ENCODE measurements at regions not wholly inside any gene's neighbourhood (a gene's known extent, or its start where the extent isn't known, plus 50 kb on each side); places are given as distances from the start of the nearest gene placed in this dataset.
"Not testable (repeated sequence)": the region's sequence is repeated elsewhere in the genome, so short reads cannot be mapped to it uniquely, and the experiment has no call there.

- Histone ChIP-seq H3K9me3 (ENCODE audit: control insufficient read depth, low read length) (no peaks in the 10 kb centered on the region), H3K4me1 (ENCODE audit: control insufficient read depth, insufficient read depth, low read length) (peaks cover 13% of the 10 kb centered on the region), H3K36me3 (ENCODE audit: control insufficient read depth, insufficient read depth, low read length) (no peaks in the 10 kb centered on the region), H3K4me3 (ENCODE audit: low read length) (no peak overlapping the region), H3K27me3 (ENCODE audit: control insufficient read depth, insufficient read depth, low read length) (no peaks in the 10 kb centered on the region), H3K9ac (ENCODE audit: low read length) (no peak overlapping the region)
Measured at GRCh38 chr21:31526040-31526439, 133.5 kb upstream of the SOD1 start.

GRCh38 chr21:31524140-31524539 lies 135.4 kb upstream of the SOD1 start:
- no peak overlapping the region for H3K9ac ChIP-seq (ENCODE audit: low read length)
- H3K9me3 ChIP-seq (ENCODE audit: control insufficient read depth, low read length), result no peaks in the 10 kb centered on the region
- no peaks in the 10 kb centered on the region for H3K36me3 ChIP-seq (ENCODE audit: control insufficient read depth, insufficient read depth, low read length)
- H3K4me1 ChIP-seq (ENCODE audit: control insufficient read depth, insufficient read depth, low read length), result no peaks in the 10 kb centered on the region
- no peaks in the 10 kb centered on the region for H3K27me3 ChIP-seq (ENCODE audit: control insufficient read depth, insufficient read depth, low read length)
- H3K4me3 ChIP-seq (ENCODE audit: low read length), result no peak overlapping the region

- Histone ChIP-seq H3K27me3 (ENCODE audit: control insufficient read depth, insufficient read depth, low read length) (no peaks in the 10 kb centered on the region), H3K36me3 (ENCODE audit: control insufficient read depth, insufficient read depth, low read length) (no peaks in the 10 kb centered on the region), H3K4me1 (ENCODE audit: control insufficient read depth, insufficient read depth, low read length) (no peaks in the 10 kb centered on the region), H3K9ac (ENCODE audit: low read length) (no peak overlapping the region), H3K4me3 (ENCODE audit: low read length) (no peak overlapping the region), H3K9me3 (ENCODE audit: control insufficient read depth, low read length) (no peaks in the 10 kb centered on the region)
Measured at GRCh38 chr21:31521515-31521914, 138.0 kb upstream of the SOD1 start.

- no peaks in the 10 kb centered on the region for H3K9me3 ChIP-seq (ENCODE audit: control insufficient read depth, low read length)
- no peaks in the 10 kb centered on the region for H3K36me3 ChIP-seq (ENCODE audit: control insufficient read depth, insufficient read depth, low read length)
- H3K4me1 ChIP-seq (ENCODE audit: control insufficient read depth, insufficient read depth, low read length), result no peaks in the 10 kb centered on the region
- H3K9ac ChIP-seq (ENCODE audit: low read length), result no peak overlapping the region
- H3K4me3 ChIP-seq (ENCODE audit: low read length), result no peak overlapping the region
- no peaks in the 10 kb centered on the region for H3K27me3 ChIP-seq (ENCODE audit: control insufficient read depth, insufficient read depth, low read length)
Measured at GRCh38 chr21:31520561-31521098, 138.9 kb upstream of the SOD1 start.

GRCh38 chr21:31518580-31518979 lies 140.9 kb upstream of the SOD1 start:
- Histone ChIP-seq H3K36me3 (ENCODE audit: control insufficient read depth, insufficient read depth, low read length) (no peaks in the 10 kb centered on the region), H3K9me3 (ENCODE audit: control insufficient read depth, low read length) (no peaks in the 10 kb centered on the region), H3K27me3 (ENCODE audit: control insufficient read depth, insufficient read depth, low read length) (no peaks in the 10 kb centered on the region), H3K4me3 (ENCODE audit: low read length) (no peak overlapping the region), H3K9ac (ENCODE audit: low read length) (no peak overlapping the region), H3K4me1 (ENCODE audit: control insufficient read depth, insufficient read depth, low read length) (no peaks in the 10 kb centered on the region)

DNA sequence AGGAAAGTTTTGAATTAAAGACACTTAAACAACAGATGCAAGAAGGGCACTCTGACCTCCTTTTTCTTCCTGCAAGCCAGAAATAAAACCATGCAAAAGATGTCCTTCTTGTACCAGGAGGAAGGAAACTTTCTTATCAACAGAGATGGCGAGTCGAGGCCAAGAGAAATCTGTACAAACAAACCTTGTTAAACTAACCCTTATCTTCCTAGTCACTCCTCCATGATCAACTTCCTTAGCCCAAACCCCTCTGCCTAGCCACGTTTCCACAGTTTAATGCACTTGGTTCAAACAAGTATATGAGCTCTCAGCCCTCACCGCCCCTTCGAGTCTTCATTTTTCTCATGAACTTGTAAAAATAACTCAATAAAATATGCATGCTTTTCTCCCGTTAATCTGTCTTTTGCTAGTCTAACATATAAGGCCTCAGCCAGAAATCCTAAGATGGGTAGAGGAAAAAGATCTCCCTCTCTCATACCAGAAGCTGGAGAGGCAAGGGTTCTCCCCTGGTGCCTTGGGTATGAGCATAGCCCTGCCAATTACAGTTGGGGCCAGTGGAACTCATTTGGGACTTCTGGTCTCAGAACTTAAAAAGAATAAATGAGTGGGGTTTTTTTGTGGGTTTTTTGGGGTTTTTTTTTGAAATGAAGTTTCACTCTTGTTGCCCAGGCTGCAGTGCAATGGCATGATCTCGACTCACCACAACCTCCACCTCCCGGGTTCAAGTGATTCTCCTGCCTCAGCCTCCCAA lies 141.7 kb upstream of the SOD1 start:
- no peaks in the 10 kb centered on the region for H3K9me3 ChIP-seq (ENCODE audit: control insufficient read depth, low read length)
- no peak overlapping the region for H3K4me3 ChIP-seq (ENCODE audit: low read length)
- H3K36me3 ChIP-seq (ENCODE audit: control insufficient read depth, insufficient read depth, low read length), result no peaks in the 10 kb centered on the region
- no peaks in the 10 kb centered on the region for H3K4me1 ChIP-seq (ENCODE audit: control insufficient read depth, insufficient read depth, low read length)
- no peak overlapping the region for H3K9ac ChIP-seq (ENCODE audit: low read length)
- no peaks in the 10 kb centered on the region for H3K27me3 ChIP-seq (ENCODE audit: control insufficient read depth, insufficient read depth, low read length)

DNA sequence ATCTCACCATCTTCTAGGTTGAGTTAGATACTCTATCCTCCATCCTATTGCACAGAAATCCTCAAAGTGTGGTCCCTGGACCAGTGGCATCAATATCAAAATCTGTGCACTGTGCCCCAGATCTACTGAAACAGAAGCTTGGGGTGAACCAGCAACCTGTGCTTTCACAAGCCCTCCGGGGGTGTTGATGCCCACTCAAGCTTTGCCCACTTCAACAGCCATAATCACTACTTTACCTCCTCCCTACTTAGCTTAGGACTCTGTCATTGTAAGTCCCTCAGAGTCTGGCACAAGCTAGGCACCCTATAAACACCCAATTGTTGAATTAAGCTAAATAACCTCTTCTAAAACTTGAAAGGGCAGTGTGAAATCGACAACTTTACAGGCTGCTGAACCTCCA lies 144.2 kb upstream of the SOD1 start:
- no peak overlapping the region for H3K4me3 ChIP-seq (ENCODE audit: low read length)
- H3K9ac ChIP-seq (ENCODE audit: low read length), result no peak overlapping the region
- H3K36me3 ChIP-seq (ENCODE audit: control insufficient read depth, insufficient read depth, low read length), result no peaks in the 10 kb centered on the region
- no peaks in the 10 kb centered on the region for H3K27me3 ChIP-seq (ENCODE audit: control insufficient read depth, insufficient read depth, low read length)
- no peaks in the 10 kb centered on the region for H3K4me1 ChIP-seq (ENCODE audit: control insufficient read depth, insufficient read depth, low read length)
- no peaks in the 10 kb centered on the region for H3K9me3 ChIP-seq (ENCODE audit: control insufficient read depth, low read length)

DNA sequence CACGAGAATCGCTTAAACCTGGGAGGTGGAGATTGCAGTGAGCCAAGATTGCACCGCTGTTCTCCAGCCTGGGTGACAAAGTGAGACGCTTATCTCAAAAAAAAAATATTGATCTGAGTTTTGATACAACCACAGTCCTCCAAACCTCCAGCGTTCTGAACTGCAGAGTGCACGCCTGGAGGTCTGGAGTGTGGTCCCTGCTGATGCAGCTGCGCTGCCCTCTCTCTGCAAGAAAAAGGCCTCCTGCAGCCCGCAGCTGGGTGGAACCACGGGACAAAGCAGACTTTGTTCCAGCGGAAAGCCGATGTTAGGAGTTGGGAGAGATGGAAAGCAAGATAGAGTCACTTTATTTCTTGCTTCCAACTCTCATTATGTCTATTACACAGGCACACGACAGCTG lies 144.9 kb upstream of the SOD1 start:
- Histone ChIP-seq H3K27me3 (ENCODE audit: control insufficient read depth, insufficient read depth, low read length) (no peaks in the 10 kb centered on the region), H3K4me1 (ENCODE audit: control insufficient read depth, insufficient read depth, low read length) (no peaks in the 10 kb centered on the region), H3K9me3 (ENCODE audit: control insufficient read depth, low read length) (no peaks in the 10 kb centered on the region), H3K4me3 (ENCODE audit: low read length) (no peak overlapping the region), H3K9ac (ENCODE audit: low read length) (no peak overlapping the region), H3K36me3 (ENCODE audit: control insufficient read depth, insufficient read depth, low read length) (no peaks in the 10 kb centered on the region)

GRCh38 chr21:31513541-31513940 lies 146.0 kb upstream of the SOD1 start:
- not testable (repeated sequence) for H3K4me1 ChIP-seq (ENCODE audit: control insufficient read depth, insufficient read depth, low read length); H3K9ac ChIP-seq (ENCODE audit: low read length); H3K27me3 ChIP-seq (ENCODE audit: control insufficient read depth, insufficient read depth, low read length); H3K36me3 ChIP-seq (ENCODE audit: control insufficient read depth, insufficient read depth, low read length); H3K9me3 ChIP-seq (ENCODE audit: control insufficient read depth, low read length); H3K4me3 ChIP-seq (ENCODE audit: low read length)

- not testable (repeated sequence) for H3K9me3 ChIP-seq (ENCODE audit: control insufficient read depth, low read length); H3K4me1 ChIP-seq (ENCODE audit: control insufficient read depth, insufficient read depth, low read length); H3K27me3 ChIP-seq (ENCODE audit: control insufficient read depth, insufficient read depth, low read length); H3K36me3 ChIP-seq (ENCODE audit: control insufficient read depth, insufficient read depth, low read length); H3K9ac ChIP-seq (ENCODE audit: low read length); H3K4me3 ChIP-seq (ENCODE audit: low read length)
Measured at GRCh38 chr21:31511999-31512398, 147.5 kb upstream of the SOD1 start.

GRCh38 chr21:31511258-31511657 lies 148.2 kb upstream of the SOD1 start:
- H3K36me3 ChIP-seq (ENCODE audit: control insufficient read depth, insufficient read depth, low read length), result no peaks in the 10 kb centered on the region
- no peaks in the 10 kb centered on the region for H3K9me3 ChIP-seq (ENCODE audit: control insufficient read depth, low read length)
- H3K4me3 ChIP-seq (ENCODE audit: low read length), result no peak overlapping the region
- H3K27me3 ChIP-seq (ENCODE audit: control insufficient read depth, insufficient read depth, low read length), result no peaks in the 10 kb centered on the region
- H3K4me1 ChIP-seq (ENCODE audit: control insufficient read depth, insufficient read depth, low read length), result no peaks in the 10 kb centered on the region
- H3K9ac ChIP-seq (ENCODE audit: low read length), result no peak overlapping the region

GRCh38 chr21:31509194-31510017 lies 150.1 kb upstream of the SOD1 start:
- Histone ChIP-seq H3K9me3 (ENCODE audit: control insufficient read depth, low read length) (no peaks in the 10 kb centered on the region), H3K4me1 (ENCODE audit: control insufficient read depth, insufficient read depth, low read length) (no peaks in the 10 kb centered on the region), H3K9ac (ENCODE audit: low read length) (no peak overlapping the region), H3K36me3 (ENCODE audit: control insufficient read depth, insufficient read depth, low read length) (no peaks in the 10 kb centered on the region), H3K27me3 (ENCODE audit: control insufficient read depth, insufficient read depth, low read length) (no peaks in the 10 kb centered on the region), H3K4me3 (ENCODE audit: low read length) (no peak overlapping the region)
